HEK293 (cell line): ENCODE measurements at regions not wholly inside any gene's neighbourhood (a gene's known extent, or its start where the extent isn't known, plus 50 kb on each side); places are given as distances from the start of the nearest gene placed in this dataset.

ENCODE experiments used
- CTCF ChIA-PET: fragments of 350-600 bp; formaldehyde crosslinking; extraction: SDS; loops from one replicate; lab custom pipeline; 2021; ENCODE audit warnings: antibody characterized with exemption; lab: Yijun Ruan, JAX
- POLR2A ChIA-PET: fragments of 300-600 bp; formaldehyde crosslinking; extraction: SDS; loops from one replicate; lab custom pipeline; 2020; ENCODE audit warnings: antibody characterized with exemption, inconsistent platforms; lab: Yijun Ruan, JAX
- H3K27ac ChIP-seq: fragments of 200-500 bp; sonication (Bioruptor generic); 2 replicates; pipeline ENCODE4 v1.5.1; 2014; ENCODE audit warnings: low read depth, low read length, control low read depth, inconsistent platforms; ENCODE audit errors: extremely low read depth
- H3K36me3 ChIP-seq, 2 experiments: fragments of 200-500 bp in 1 of 2; sonication (Bioruptor generic) in 1 of 2; 1 replicate in 1 of 2; 2 replicates in 1 of 2; pipeline ENCODE4 v1.5.1; 2014 to 2017; ENCODE audit warnings: inconsistent platforms in 2 of 2, low read length in 2 of 2; ENCODE audit not compliant: control insufficient read depth in 2 of 2, insufficient read depth in 1 of 2
- H3K4me1 ChIP-seq: fragments of 200-500 bp; sonication (Bioruptor generic); 2 replicates; pipeline ENCODE4 v1.5.1; 2014; ENCODE audit warnings: mild to moderate bottlenecking, low read length, inconsistent platforms; ENCODE audit not compliant: control insufficient read depth, insufficient read depth
- H3K4me3 ChIP-seq: 2 replicates; pipeline ENCODE4 v1.5.1; 2011; ENCODE audit warnings: low read depth, mild to moderate bottlenecking, control low read depth, low read length, moderate library complexity
- H3K9me3 ChIP-seq: fragments of 200-500 bp; sonication (Bioruptor generic); 2 replicates; pipeline ENCODE4 v1.5.1; 2014; ENCODE audit warnings: low read depth, low read length, inconsistent platforms; ENCODE audit not compliant: control insufficient read depth, insufficient read depth
- BCL11A ChIP-seq: fragments of 450-650 bp; formaldehyde crosslinking; IDR thresholded peaks from 2 replicates; pipeline ENCODE4 v1.5.1; 2016; ENCODE audit warnings: low read depth, missing biosample characterization, missing genetic modification characterization
- GFI1B ChIP-seq: fragments of 450-650 bp; formaldehyde crosslinking; IDR thresholded peaks from 2 replicates; pipeline ENCODE4 v1.5.1; 2016; ENCODE audit warnings: missing biosample characterization, missing genetic modification characterization
- KLF8 ChIP-seq: fragments of 450-650 bp; formaldehyde crosslinking; IDR thresholded peaks from 2 replicates; pipeline ENCODE4 v1.5.1; 2016; ENCODE audit warnings: missing biosample characterization, missing genetic modification characterization
- OSR2 ChIP-seq: fragments of 450-650 bp; formaldehyde crosslinking; IDR thresholded peaks from 2 replicates; pipeline ENCODE4 v1.5.1; 2016; ENCODE audit warnings: missing biosample characterization, missing genetic modification characterization
- SCRT2 ChIP-seq: fragments of 450-650 bp; formaldehyde crosslinking; IDR thresholded peaks from 2 replicates; pipeline ENCODE4 v1.5.1; 2016; ENCODE audit warnings: missing biosample characterization, missing genetic modification characterization
- SP3 ChIP-seq: fragments of 450-650 bp; formaldehyde crosslinking; IDR thresholded peaks from 2 replicates; pipeline ENCODE4 v1.5.1; 2016; ENCODE audit warnings: missing biosample characterization, missing genetic modification characterization
- ZNF175 ChIP-seq: fragments of 450-650 bp; formaldehyde crosslinking; IDR thresholded peaks from 2 replicates; pipeline ENCODE4 v1.5.1; 2016; ENCODE audit warnings: missing biosample characterization, missing genetic modification characterization
- ZNF248 ChIP-seq: fragments of 450-650 bp; formaldehyde crosslinking; IDR thresholded peaks from 2 replicates; pipeline ENCODE4 v1.5.1; 2017; ENCODE audit warnings: missing biosample characterization, missing genetic modification characterization
- ZNF274 ChIP-seq, 2 experiments: fragments of 200-500 bp in 1 of 2; fragments of 450-650 bp in 1 of 2; sonication (Bioruptor generic) in 1 of 2; formaldehyde crosslinking in 1 of 2; IDR thresholded peaks; 2 replicates each; pipeline versions ENCODE4 v1.5.1 to v1.6.1; 2014 to 2016; ENCODE audit warnings: borderline replicate concordance in 1 of 2, inconsistent platforms in 1 of 2, low read length in 1 of 2, missing biosample characterization in 1 of 2, missing genetic modification characterization in 1 of 2
- ZNF292 ChIP-seq: fragments of 450-650 bp; formaldehyde crosslinking; IDR thresholded peaks from 2 replicates; pipeline ENCODE4 v1.5.1; 2016; ENCODE audit warnings: low read depth, missing biosample characterization, missing genetic modification characterization, borderline replicate concordance
- ZNF311 ChIP-seq: fragments of 450-650 bp; formaldehyde crosslinking; IDR thresholded peaks from 2 replicates; pipeline ENCODE4 v1.5.1; 2017; ENCODE audit warnings: missing biosample characterization, missing genetic modification characterization, borderline replicate concordance
- ZNF37A ChIP-seq: fragments of 450-650 bp; IDR thresholded peaks from 2 replicates; pipeline ENCODE4 v1.5.1; 2018; ENCODE audit warnings: missing biosample characterization, missing genetic modification characterization
- ZNF394 ChIP-seq: fragments of 450-650 bp; formaldehyde crosslinking; IDR thresholded peaks from 2 replicates; pipeline ENCODE4 v1.5.1; 2016; ENCODE audit warnings: missing biosample characterization, missing genetic modification characterization, mild to moderate bottlenecking, moderate library complexity, borderline replicate concordance
- ZSCAN23 ChIP-seq: fragments of 450-650 bp; formaldehyde crosslinking; IDR thresholded peaks from 2 replicates; pipeline ENCODE4 v1.5.1; 2016; ENCODE audit warnings: missing biosample characterization, missing genetic modification characterization
- TF ChIP-seq, protein P1 (sequence below): fragments of 450-650 bp; formaldehyde crosslinking; IDR thresholded peaks from 2 replicates; pipeline ENCODE4 v1.5.1; 2016; ENCODE audit warnings: missing biosample characterization, missing genetic modification characterization, borderline replicate concordance
- TF ChIP-seq, protein P2 (sequence below): fragments of 450-650 bp; formaldehyde crosslinking; IDR thresholded peaks from 2 replicates; pipeline ENCODE4; 2016; ENCODE audit warnings: missing biosample characterization, missing genetic modification characterization
- TF ChIP-seq, protein P3 (sequence below): fragments of 450-650 bp; IDR thresholded peaks from 2 replicates; pipeline ENCODE4 v1.5.1; 2018; ENCODE audit warnings: missing biosample characterization, missing genetic modification characterization
- TF ChIP-seq, protein P4 (sequence below): fragments of 450-650 bp; formaldehyde crosslinking; conservative IDR thresholded peaks from 2 replicates; pipeline ENCODE4 v1.5.1; 2016; ENCODE audit warnings: low read depth, missing biosample characterization, missing genetic modification characterization

DNA sequence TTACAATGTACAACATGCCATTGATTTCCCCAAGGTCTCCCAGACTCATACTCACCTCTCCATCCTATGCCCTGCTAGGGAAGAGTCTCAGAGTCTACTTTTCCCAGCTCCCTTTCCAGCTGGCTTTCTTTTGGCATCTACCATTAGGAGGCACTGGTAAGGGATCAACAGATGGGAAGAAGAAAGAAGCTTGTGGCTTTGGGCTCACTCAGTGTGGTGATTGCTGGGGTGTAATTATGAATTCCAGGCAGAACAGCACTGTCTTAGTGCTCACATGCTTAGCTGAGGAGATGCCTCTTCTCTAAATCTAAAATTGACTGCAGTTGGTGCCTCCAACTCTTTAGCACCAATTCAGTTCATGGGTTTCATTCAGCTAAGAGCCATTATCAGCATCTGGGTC, 330.0 kb downstream of the PSAT1 start:
- Histone ChIP-seq H3K4me1 (peaks cover 12% of the 10 kb centered on the region), H3K9me3 (no peaks in the 10 kb centered on the region)
- no peak for TF ChIP-seq ZNF248
- no peak for TF ChIP-seq ZSCAN23 (tag by site-specific recombination)
- no peak for TF ChIP-seq SCRT2 (tag by site-specific recombination)
- TF ChIP-seq, protein P1, sequence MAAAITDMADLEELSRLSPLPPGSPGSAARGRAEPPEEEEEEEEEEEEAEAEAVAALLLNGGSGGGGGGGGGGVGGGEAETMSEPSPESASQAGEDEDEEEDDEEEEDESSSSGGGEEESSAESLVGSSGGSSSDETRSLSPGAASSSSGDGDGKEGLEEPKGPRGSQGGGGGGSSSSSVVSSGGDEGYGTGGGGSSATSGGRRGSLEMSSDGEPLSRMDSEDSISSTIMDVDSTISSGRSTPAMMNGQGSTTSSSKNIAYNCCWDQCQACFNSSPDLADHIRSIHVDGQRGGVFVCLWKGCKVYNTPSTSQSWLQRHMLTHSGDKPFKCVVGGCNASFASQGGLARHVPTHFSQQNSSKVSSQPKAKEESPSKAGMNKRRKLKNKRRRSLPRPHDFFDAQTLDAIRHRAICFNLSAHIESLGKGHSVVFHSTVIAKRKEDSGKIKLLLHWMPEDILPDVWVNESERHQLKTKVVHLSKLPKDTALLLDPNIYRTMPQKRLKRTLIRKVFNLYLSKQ (tag by site-specific recombination), result no peak
- no peak for TF ChIP-seq ZNF37A (tag by site-specific recombination)
- TF ChIP-seq, protein P2, sequence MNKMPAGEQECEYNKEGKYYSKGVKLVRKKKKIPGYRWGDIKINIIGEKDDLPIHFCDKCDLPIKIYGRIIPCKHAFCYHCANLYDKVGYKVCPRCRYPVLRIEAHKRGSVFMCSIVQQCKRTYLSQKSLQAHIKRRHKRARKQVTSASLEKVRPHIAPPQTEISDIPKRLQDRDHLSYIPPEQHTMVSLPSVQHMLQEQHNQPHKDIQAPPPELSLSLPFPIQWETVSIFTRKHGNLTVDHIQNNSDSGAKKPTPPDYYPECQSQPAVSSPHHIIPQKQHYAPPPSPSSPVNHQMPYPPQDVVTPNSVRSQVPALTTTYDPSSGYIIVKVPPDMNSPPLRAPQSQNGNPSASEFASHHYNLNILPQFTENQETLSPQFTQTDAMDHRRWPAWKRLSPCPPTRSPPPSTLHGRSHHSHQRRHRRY, result no peak
- no peak for TF ChIP-seq GFI1B (tag by site-specific recombination)
- no peak for TF ChIP-seq ZNF292 (tag by site-specific recombination)
- no peak for TF ChIP-seq KLF8 (tag by site-specific recombination)
- TF ChIP-seq BCL11A (tag by site-specific recombination), result no peak
- TF ChIP-seq ZNF311 (tag by site-specific recombination), result no peak
- TF ChIP-seq, protein P3, sequence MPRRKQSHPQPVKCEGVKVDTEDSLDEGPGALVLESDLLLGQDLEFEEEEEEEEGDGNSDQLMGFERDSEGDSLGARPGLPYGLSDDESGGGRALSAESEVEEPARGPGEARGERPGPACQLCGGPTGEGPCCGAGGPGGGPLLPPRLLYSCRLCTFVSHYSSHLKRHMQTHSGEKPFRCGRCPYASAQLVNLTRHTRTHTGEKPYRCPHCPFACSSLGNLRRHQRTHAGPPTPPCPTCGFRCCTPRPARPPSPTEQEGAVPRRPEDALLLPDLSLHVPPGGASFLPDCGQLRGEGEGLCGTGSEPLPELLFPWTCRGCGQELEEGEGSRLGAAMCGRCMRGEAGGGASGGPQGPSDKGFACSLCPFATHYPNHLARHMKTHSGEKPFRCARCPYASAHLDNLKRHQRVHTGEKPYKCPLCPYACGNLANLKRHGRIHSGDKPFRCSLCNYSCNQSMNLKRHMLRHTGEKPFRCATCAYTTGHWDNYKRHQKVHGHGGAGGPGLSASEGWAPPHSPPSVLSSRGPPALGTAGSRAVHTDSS (tag by site-specific recombination), result no peak
- TF ChIP-seq OSR2 (tag by site-specific recombination), result no peak
- no peak for TF ChIP-seq ZNF394 (tag by site-specific recombination)
- TF ChIP-seq ZNF274 (IDR thresholded peaks at IDR 0.05; ENCODE audit: low read length), result no peak
- no peak for TF ChIP-seq ZNF274 (tag by site-specific recombination; IDR thresholded peaks at IDR 0.05; ENCODE audit: borderline replicate concordance)
- TF ChIP-seq, protein P4, sequence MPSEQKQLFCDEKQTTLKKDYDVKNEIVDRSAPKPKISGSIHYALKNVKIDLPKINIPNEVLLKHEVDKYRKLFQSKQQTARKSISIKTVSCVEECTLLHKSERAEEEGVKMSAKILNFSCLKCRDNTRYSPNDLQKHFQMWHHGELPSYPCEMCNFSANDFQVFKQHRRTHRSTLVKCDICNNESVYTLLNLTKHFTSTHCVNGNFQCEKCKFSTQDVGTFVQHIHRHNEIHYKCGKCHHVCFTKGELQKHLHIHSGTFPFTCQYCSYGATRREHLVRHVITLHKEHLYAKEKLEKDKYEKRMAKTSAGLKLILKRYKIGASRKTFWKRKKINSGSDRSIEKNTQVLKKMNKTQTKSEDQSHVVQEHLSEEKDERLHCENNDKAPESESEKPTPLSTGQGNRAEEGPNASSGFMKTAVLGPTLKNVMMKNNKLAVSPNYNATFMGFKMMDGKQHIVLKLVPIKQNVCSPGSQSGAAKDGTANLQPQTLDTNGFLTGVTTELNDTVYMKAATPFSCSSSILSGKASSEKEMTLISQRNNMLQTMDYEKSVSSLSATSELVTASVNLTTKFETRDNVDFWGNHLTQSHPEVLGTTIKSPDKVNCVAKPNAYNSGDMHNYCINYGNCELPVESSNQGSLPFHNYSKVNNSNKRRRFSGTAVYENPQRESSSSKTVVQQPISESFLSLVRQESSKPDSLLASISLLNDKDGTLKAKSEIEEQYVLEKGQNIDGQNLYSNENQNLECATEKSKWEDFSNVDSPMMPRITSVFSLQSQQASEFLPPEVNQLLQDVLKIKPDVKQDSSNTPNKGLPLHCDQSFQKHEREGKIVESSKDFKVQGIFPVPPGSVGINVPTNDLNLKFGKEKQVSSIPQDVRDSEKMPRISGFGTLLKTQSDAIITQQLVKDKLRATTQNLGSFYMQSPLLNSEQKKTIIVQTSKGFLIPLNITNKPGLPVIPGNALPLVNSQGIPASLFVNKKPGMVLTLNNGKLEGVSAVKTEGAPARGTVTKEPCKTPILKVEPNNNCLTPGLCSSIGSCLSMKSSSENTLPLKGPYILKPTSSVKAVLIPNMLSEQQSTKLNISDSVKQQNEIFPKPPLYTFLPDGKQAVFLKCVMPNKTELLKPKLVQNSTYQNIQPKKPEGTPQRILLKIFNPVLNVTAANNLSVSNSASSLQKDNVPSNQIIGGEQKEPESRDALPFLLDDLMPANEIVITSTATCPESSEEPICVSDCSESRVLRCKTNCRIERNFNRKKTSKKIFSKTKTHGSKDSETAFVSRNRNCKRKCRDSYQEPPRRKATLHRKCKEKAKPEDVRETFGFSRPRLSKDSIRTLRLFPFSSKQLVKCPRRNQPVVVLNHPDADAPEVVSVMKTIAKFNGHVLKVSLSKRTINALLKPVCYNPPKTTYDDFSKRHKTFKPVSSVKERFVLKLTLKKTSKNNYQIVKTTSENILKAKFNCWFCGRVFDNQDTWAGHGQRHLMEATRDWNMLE (tag by site-specific recombination), result no peak
- no peak for TF ChIP-seq SP3
- no peak for TF ChIP-seq ZNF175
- TF ChIP-seq, all 188 proteins: peak for 0
- CTCF ChIA-PET, result interaction anchor here (0.6 kb wide), 1 partner anchor 10 kb away, joined by 3 read pairs; no protein-coding TSS in a partner anchor
- Histone ChIP-seq H3K36me3 (no peaks in the 10 kb centered on the region), H3K27ac (no peak overlapping the region), H3K4me3 (no peak overlapping the region)
- POLR2A ChIA-PET, result no interaction called here
